ENCODE measurements at regions not wholly inside any gene's neighbourhood (a gene's known extent, or its start where the extent isn't known, plus 50 kb on each side); places are given as distances from the start of the nearest gene placed in this dataset.

GRCh38 chr7:124413029-124413428, 352.6 kb downstream of the GPR37 start:
- no peak for DNase-seq

GRCh38 chr7:124412531-124412930, 353.1 kb downstream of the GPR37 start:
- no peak for DNase-seq

DNA sequence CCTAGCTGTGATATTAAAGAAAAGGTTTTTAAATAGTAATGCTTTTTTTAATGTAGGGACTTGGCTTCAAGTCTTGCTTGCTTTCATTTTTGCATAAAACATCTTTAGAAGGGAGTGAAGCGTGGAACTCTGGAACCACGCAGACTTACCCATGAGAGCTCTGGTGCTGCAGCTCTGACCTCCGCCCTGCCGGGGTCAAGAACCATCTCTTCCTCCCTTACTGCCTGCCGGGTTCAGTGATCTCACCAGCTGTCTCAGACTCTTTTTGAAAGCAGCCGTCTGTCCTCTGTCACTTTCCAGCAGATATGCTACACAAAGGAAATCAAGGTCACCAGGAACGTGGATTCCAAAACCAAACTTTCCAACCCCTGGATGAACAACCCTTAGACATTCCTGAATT, 353.8 kb downstream of the GPR37 start:
- DNase-seq = no peak

GRCh38 chr7:124403587-124403986, 362.0 kb downstream of the GPR37 start:
- no peak for DNase-seq

GRCh38 chr7:124403112-124403511, 362.5 kb downstream of the GPR37 start:
- DNase-seq = no peak

DNA sequence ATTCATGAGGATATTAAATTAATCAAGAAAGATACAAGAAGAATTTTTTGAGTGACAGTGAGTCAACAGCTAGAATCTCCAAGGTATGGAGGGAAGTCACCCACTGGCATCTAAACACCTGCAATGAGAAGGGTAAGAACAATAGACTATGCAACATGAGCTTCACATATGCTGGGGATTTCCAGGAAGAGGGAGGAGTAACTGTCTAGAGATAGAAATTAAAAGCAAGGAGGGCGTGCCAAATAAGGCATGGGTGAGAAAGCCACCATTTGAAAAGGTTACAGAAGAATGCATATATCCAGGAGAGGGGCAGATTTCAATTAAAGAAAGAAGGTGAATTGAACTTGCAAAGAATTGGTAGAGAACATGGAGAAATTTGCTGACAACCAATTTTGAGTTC, 365.7 kb downstream of the GPR37 start:
- DNase-seq = no peak

DNA sequence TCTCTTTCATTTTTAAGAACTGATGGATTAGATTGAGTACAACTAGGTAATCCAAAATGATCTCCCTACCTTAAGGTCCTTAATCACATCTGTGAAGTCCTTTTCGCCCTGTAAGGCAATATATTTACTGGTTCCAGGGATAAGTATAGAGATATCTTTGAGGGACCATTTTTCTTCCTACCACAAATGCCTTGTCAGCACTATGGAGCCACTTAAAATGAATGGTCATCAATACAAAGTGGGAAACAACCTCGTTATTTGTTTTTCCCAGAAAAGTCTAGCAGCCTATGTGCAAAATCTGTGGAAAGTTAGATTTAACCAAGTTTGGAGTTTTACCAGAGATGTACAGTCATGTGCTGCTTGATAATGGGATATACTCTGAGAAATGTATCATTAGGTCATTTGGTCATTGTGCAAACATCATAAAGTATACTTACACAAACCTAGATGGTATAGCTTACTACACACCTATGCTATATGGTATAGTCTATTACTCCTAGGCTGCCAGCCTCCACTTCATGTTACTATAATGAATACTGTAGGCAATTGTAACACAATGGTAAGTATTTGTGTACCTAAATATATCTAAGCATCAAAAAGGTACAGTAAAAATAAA, 366.2 kb upstream of the TMEM229A start:
- DNase-seq = no peak

DNA sequence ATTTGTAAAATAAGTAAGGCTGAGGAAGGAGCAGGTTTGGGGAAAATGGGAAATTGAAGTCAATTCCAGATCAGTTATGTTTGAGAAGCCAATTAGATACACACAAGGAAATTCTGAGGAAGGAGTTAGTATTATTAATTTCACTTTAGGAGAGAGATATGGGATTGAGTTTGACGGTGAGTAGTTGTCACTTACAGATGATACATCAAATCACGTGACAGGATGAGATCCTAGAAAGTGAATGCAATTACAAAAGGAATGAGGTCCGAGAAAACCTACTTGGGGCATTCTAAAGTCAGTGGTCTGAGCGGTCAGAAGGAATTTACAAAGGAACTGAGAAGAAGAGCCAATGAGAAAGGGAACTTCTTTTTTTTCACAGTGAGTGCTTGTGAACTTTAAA, 364.3 kb upstream of the TMEM229A start:
- no peak for DNase-seq

- DNase-seq = no peak
These were observed 357.4 kb upstream of the TMEM229A start for GRCh38 chr7:124390301-124390700.

- no peak for DNase-seq
These were observed 355.9 kb upstream of the TMEM229A start for GRCh38 chr7:124388751-124389150.

GRCh38 chr7:124387056-124387455, 354.2 kb upstream of the TMEM229A start:
- DNase-seq = no peak

GRCh38 chr7:124379296-124379695, 346.4 kb upstream of the TMEM229A start:
- DNase-seq = no peak

DNA sequence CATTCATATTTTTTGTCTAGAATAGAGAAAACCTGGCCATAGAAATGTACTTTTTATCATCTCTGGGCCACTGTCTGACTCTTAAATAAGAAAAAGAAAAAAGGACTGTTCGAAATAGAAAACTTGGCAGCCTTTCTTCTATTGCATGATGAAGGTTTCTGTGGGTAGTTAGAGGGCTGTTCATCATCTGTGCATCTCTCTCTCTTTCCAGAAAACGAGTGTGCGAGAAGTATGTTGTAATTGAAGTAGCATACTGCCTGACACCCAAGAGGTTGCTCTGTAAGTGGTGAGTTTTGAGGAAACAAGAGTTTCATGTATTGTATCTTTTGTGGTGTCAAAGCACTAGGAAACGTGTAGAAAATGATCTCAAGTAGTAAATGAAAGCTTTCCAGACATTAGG, 343.2 kb upstream of the TMEM229A start:
- DNase-seq = no peak

- DNase-seq = no peak
These were observed 342.5 kb upstream of the TMEM229A start for GRCh38 chr7:124375391-124375790.

DNA sequence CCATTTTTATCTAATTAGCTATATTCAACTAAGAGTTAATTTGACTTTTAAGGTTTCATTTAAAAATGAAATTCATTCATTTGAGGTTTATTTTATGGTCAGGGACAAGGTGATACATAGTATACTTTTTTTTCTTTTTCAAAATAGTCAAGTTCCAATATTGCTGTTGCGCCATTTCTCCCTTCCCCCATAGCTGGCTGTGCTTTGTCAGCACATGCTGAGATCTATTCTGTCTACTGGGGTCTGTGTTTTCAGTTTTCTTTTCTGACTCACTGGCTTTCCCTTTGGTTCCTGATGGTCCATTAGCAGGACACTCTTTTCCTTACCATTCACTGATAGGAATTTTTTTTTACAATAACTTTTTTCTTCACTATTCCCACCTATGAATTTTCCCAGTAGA, 336.4 kb upstream of the TMEM229A start:
- DNase-seq = no peak

GRCh38 chr7:124366118-124366517, 333.3 kb upstream of the TMEM229A start:
- no peak for DNase-seq

GRCh38 chr7:124364283-124364682, 331.4 kb upstream of the TMEM229A start:
- no peak for DNase-seq

DNA sequence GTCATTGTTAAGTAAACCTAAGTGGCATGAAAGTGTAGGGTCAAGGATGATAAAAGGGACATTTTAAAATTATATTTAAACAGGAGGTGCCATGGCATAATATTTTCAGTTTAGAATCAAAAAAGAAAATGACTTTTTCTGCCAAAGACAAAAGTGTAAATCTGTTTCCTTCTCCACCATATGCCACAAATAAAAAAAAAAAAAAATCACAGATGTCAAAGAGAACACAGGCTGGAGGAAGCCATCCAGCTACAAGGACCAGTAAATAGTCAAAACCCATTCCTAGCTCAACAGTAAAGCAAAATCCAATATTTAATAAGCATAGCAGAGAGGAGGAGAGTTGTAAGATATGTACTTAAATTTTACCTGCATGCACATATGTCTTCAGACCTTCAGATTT, 321.3 kb upstream of the TMEM229A start:
- no peak for DNase-seq

GRCh38 chr7:124351950-124352349, 319.1 kb upstream of the TMEM229A start:
- no peak for DNase-seq

DNA sequence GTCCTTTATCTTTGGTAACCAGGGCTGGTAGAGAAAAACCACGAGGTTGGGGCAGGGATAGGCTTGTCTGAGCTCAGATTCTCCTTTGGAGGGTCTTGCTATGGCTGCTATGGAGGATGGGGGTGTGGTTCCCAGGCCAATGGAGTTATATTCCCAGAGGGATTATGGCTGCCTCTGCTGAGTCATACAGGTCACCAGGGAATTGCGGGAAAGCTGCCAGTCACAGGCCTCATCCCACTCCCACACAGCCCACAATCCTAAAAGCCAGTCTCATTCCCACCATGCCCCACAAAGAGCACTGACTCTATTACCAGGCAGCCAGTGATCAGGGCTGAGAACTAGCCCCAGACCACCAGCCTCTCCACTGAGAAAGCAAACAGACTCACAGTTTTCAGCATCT, 316.6 kb upstream of the TMEM229A start:
- no peak for DNase-seq

DNA sequence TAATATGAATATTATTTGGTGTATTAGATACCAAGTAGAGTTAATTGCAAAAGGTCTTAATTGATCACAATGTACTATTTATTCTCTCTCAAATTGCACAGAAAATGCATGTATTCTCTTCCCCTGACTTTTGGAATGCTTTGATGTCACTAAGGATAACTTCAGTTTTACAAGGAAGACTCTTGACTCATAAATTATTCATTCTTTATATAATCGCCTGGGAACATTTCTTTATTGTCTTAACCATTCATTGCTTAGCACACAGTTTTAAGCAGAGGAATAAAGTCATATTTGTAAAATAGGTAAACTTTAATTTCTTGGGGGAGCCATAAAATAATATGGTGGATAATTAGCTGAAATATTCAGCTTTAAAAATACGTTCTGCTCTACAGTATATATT, 306.0 kb upstream of the TMEM229A start:
- DNase-seq = no peak

GRCh38 chr7:124330731-124331407, 298.0 kb upstream of the TMEM229A start:
- DNase-seq = no peak

- DNase-seq = no peak
These were observed 295.9 kb upstream of the TMEM229A start for GRCh38 chr7:124328774-124329173.

- no peak for DNase-seq
These were observed 291.4 kb upstream of the TMEM229A start for GRCh38 chr7:124324262-124324661.

DNA sequence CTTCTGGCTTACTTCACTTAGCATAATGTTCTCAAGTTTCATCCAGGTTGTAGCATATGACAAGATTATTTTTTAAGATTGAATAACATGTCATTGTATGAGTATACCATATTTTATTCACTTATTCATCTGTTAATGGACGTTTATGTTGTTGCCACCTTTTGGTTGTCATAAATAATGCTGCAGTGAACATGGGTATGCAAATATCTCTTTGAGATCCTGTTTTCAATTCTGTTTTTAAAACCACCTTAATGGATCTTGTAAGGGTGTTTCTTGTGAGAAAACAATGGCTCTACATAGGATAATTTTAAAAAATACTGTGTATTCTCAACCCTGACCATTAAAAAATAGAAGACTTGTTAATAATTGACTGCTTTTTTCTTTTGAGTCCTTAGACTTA, 290.7 kb upstream of the TMEM229A start:
- no peak for DNase-seq
